Calu3 (cell line): ENCODE measurements at regions not wholly inside any gene's neighbourhood (a gene's known extent, or its start where the extent isn't known, plus 50 kb on each side); places are given as distances from the start of the nearest gene placed in this dataset.

Experiments
- BruUV-seq: library from RNA; stranded (reverse); fragments of 400-500 nt; replicated peaks from 2 replicates; lab custom pipeline; 2021; lab: Mats Ljungman, UMichigan
- CTCF ChIA-PET: fragments of 300-600 bp; sonication (Branson Sonifier 250); formaldehyde crosslinking; loops from one replicate; lab custom pipeline; 2022; ENCODE audit warnings: antibody characterized with exemption; lab: Charles Lee
- DNase-seq: peaks from one replicate; pipeline ENCODE4 v3.0.0; 2022
- H3K27ac Mint-ChIP-seq: one replicate; pipeline ENCODE4 v1.8.0; 2022; ENCODE audit warnings: mixed read lengths; ENCODE audit not compliant: unreplicated experiment
- H3K27me3 Mint-ChIP-seq: one replicate; pipeline ENCODE4 v1.8.0; 2022; ENCODE audit warnings: mixed read lengths; ENCODE audit not compliant: unreplicated experiment
- H3K36me3 Mint-ChIP-seq: one replicate; pipeline ENCODE4 v1.8.0; 2022; ENCODE audit warnings: mild to moderate bottlenecking, moderate library complexity, mixed read lengths; ENCODE audit not compliant: insufficient read depth, unreplicated experiment
- H3K4me1 Mint-ChIP-seq: one replicate; pipeline ENCODE4 v1.8.0; 2022; ENCODE audit warnings: mild to moderate bottlenecking, low read depth, mixed read lengths; ENCODE audit not compliant: unreplicated experiment
- H3K4me3 Mint-ChIP-seq: one replicate; pipeline ENCODE4 v1.8.0; 2022; ENCODE audit warnings: mild to moderate bottlenecking, low read depth, moderate library complexity, mixed read lengths; ENCODE audit not compliant: unreplicated experiment
- H3K9me3 Mint-ChIP-seq: one replicate; pipeline ENCODE4 v1.8.0; 2022; ENCODE audit warnings: low read depth, mixed read lengths; ENCODE audit not compliant: unreplicated experiment
- CTCF ChIP-seq: fragments of 200-600 bp; IDR thresholded peaks from one replicate; pipeline ENCODE4 v1.8.0; 2022; ENCODE audit warnings: antibody characterized with exemption; ENCODE audit not compliant: unreplicated experiment
- intact Hi-C: fragments of 100-400 bp; cut with micrococcal nuclease; formaldehyde crosslinking; loops from one replicate; pipeline ENCODE4 v1.10.0; 2022; ENCODE audit not compliant: unreplicated experiment

GRCh38 chr9:96075757-96076156, 200.3 kb downstream of the ERCC6L2 start:
- Mint-ChIP-seq H3K4me1 (peaks cover 7% of the 10 kb centered on the region), H3K27ac (no peak overlapping the region), H3K36me3 (no peaks in the 10 kb centered on the region), H3K27me3 (peaks cover 13% of the 10 kb centered on the region), H3K9me3 (no peaks in the 10 kb centered on the region), H3K4me3 (no peak overlapping the region)
- intact Hi-C loops: no loop called here
- BruUV-seq: no TSS peak
- CTCF ChIA-PET: no interaction called here
- TF ChIP-seq CTCF: no peak
- no peak for DNase-seq

GRCh38 chr9:96075111-96075510, 199.6 kb downstream of the ERCC6L2 start:
- TF ChIP-seq CTCF: no peak
- DNase-seq: no peak
- Mint-ChIP-seq H3K36me3 (no peaks in the 10 kb centered on the region), H3K4me1 (peaks cover under 1% of the 10 kb centered on the region), H3K27ac (no peak overlapping the region), H3K9me3 (no peaks in the 10 kb centered on the region), H3K4me3 (no peak overlapping the region), H3K27me3 (peaks cover 17% of the 10 kb centered on the region)
- BruUV-seq: no TSS peak
- intact Hi-C loops: no loop called here
- CTCF ChIA-PET: interaction anchor here (0.6 kb wide), 1 partner anchor 810 kb away, joined by 3 read pairs; no protein-coding TSS in a partner anchor

- DNase-seq: peak; percentile 25
- no peak for TF ChIP-seq CTCF
- H3K36me3 Mint-ChIP-seq: no peaks in the 10 kb centered on the region
- H3K27ac Mint-ChIP-seq: no peak overlapping the region
- no peak overlapping the region for H3K4me3 Mint-ChIP-seq
- no TSS peak for BruUV-seq
- H3K4me1 Mint-ChIP-seq: no peaks in the 10 kb centered on the region
- peaks cover 26% of the 10 kb centered on the region for H3K27me3 Mint-ChIP-seq
- CTCF ChIA-PET: interaction anchor here (0.7 kb wide), 1 partner anchor 307 kb away, joined by 3 read pairs; no protein-coding TSS in a partner anchor
- no peaks in the 10 kb centered on the region for H3K9me3 Mint-ChIP-seq
- intact Hi-C loops: no loop called here
These were observed 198.3 kb downstream of the ERCC6L2 start for GRCh38 chr9:96073531-96074480.

- Mint-ChIP-seq H3K4me1 (no peaks in the 10 kb centered on the region), H3K27ac (no peak overlapping the region), H3K4me3 (no peak overlapping the region), H3K36me3 (no peaks in the 10 kb centered on the region), H3K9me3 (no peaks in the 10 kb centered on the region), H3K27me3 (peaks cover 26% of the 10 kb centered on the region)
- intact Hi-C loops: no loop called here
- no peak for DNase-seq
- no peak for TF ChIP-seq CTCF
- CTCF ChIA-PET: interaction anchor here (0.6 to 0.7 kb wide), 2 partner anchors 62 to 314 kb away, joined by 3 to 4 read pairs; no protein-coding TSS in a partner anchor
- BruUV-seq: no TSS peak
These were observed 197.4 kb downstream of the ERCC6L2 start for GRCh38 chr9:96072930-96073329.
